ENCODE measurements at regions not wholly inside any gene's neighbourhood (a gene's known extent, or its start where the extent isn't known, plus 50 kb on each side); places are given as distances from the start of the nearest gene placed in this dataset.

- TF ChIP-seq ZBTB43 (CRISPR knock-in tag; conservative IDR thresholded peaks at IDR 0.05): no peak
- TF ChIP-seq TSC22D2 (CRISPR knock-in tag; IDR thresholded peaks at IDR 0.05; ENCODE audit: borderline replicate concordance): no peak
- TF ChIP-seq ZNF264 (CRISPR knock-in tag; IDR thresholded peaks at IDR 0.05): no peak
- TF ChIP-seq ZSCAN22 (CRISPR knock-in tag; IDR thresholded peaks at IDR 0.05): no peak
- no peak for TF ChIP-seq AGO1 (IDR thresholded peaks at IDR 0.05; ENCODE audit: low read depth, low read length, poor library complexity, severe bottlenecking)
- TF ChIP-seq ZNF761 (CRISPR knock-in tag; conservative IDR thresholded peaks at IDR 0.05): no peak
- no peak for TF ChIP-seq HMGXB3 (CRISPR knock-in tag; IDR thresholded peaks at IDR 0.05; ENCODE audit: borderline replicate concordance)
- no peak for TF ChIP-seq MED13 (CRISPR knock-in tag; IDR thresholded peaks at IDR 0.05)
- TF ChIP-seq HINFP (CRISPR knock-in tag; IDR thresholded peaks at IDR 0.05; ENCODE audit: low read depth): no peak
- no peak for TF ChIP-seq ZFP36L2 (CRISPR knock-in tag; IDR thresholded peaks at IDR 0.05)
- TF ChIP-seq ZNF121 (CRISPR knock-in tag; IDR thresholded peaks at IDR 0.05): no peak
- no peak for TF ChIP-seq ZNF512B (CRISPR knock-in tag; IDR thresholded peaks at IDR 0.05; ENCODE audit: borderline replicate concordance)
Measured at GRCh38 chr5:121681229-121681855, 170.3 kb upstream of the FTMT start (continued).
